Calu3 (cell line): ENCODE measurements at regions not wholly inside any gene's neighbourhood (a gene's known extent, or its start where the extent isn't known, plus 50 kb on each side); places are given as distances from the start of the nearest gene placed in this dataset.

Experiments
- BruUV-seq: library from RNA; stranded (reverse); fragments of 400-500 nt; replicated peaks from 2 replicates; lab custom pipeline; 2021; lab: Mats Ljungman, UMichigan
- CTCF ChIA-PET: fragments of 300-600 bp; sonication (Branson Sonifier 250); formaldehyde crosslinking; loops from one replicate; lab custom pipeline; 2022; ENCODE audit warnings: antibody characterized with exemption; lab: Charles Lee
- DNase-seq: peaks from one replicate; pipeline ENCODE4 v3.0.0; 2022
- H3K27ac Mint-ChIP-seq: one replicate; pipeline ENCODE4 v1.8.0; 2022; ENCODE audit warnings: mixed read lengths; ENCODE audit not compliant: unreplicated experiment
- H3K27me3 Mint-ChIP-seq: one replicate; pipeline ENCODE4 v1.8.0; 2022; ENCODE audit warnings: mixed read lengths; ENCODE audit not compliant: unreplicated experiment
- H3K36me3 Mint-ChIP-seq: one replicate; pipeline ENCODE4 v1.8.0; 2022; ENCODE audit warnings: mild to moderate bottlenecking, moderate library complexity, mixed read lengths; ENCODE audit not compliant: insufficient read depth, unreplicated experiment
- H3K4me1 Mint-ChIP-seq: one replicate; pipeline ENCODE4 v1.8.0; 2022; ENCODE audit warnings: mild to moderate bottlenecking, low read depth, mixed read lengths; ENCODE audit not compliant: unreplicated experiment
- H3K4me3 Mint-ChIP-seq: one replicate; pipeline ENCODE4 v1.8.0; 2022; ENCODE audit warnings: mild to moderate bottlenecking, low read depth, moderate library complexity, mixed read lengths; ENCODE audit not compliant: unreplicated experiment
- H3K9me3 Mint-ChIP-seq: one replicate; pipeline ENCODE4 v1.8.0; 2022; ENCODE audit warnings: low read depth, mixed read lengths; ENCODE audit not compliant: unreplicated experiment
- intact Hi-C: fragments of 100-400 bp; cut with micrococcal nuclease; formaldehyde crosslinking; loops from one replicate; pipeline ENCODE4 v1.10.0; 2022; ENCODE audit not compliant: unreplicated experiment
- TF ChIP-seq, protein P1 (sequence below): fragments of 200-600 bp; IDR thresholded peaks from one replicate; pipeline ENCODE4 v1.8.0; 2022; ENCODE audit warnings: antibody characterized with exemption; ENCODE audit not compliant: unreplicated experiment

DNA sequence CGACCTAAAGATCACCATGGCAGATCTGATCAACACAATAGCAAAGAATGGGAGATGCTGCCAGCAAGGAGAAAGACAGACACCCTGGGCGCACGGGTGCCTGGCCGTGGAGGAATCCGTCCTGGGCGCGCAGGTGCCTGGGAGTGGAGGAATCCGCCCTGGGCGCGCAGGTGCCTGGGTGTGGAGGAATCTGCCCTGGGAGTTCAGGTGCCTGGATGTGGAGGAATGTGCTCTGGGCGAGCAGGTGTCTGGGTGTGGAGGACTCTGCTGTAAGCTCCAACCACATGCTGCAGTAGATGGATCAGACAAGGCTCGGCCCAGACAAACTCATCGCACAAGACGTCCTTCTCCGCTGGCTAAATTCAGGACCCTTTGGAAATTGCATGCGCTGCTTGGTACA lies 346.3 kb upstream of the ADARB2 start:
- no peak for DNase-seq
- Mint-ChIP-seq H3K36me3 (no peaks in the 10 kb centered on the region), H3K27me3 (no peaks in the 10 kb centered on the region), H3K4me1 (no peaks in the 10 kb centered on the region), H3K27ac (no peak overlapping the region), H3K9me3 (peaks cover 22% of the 10 kb centered on the region), H3K4me3 (no peak overlapping the region)
- CTCF ChIA-PET, result no interaction called here
- TF ChIP-seq, protein P1, sequence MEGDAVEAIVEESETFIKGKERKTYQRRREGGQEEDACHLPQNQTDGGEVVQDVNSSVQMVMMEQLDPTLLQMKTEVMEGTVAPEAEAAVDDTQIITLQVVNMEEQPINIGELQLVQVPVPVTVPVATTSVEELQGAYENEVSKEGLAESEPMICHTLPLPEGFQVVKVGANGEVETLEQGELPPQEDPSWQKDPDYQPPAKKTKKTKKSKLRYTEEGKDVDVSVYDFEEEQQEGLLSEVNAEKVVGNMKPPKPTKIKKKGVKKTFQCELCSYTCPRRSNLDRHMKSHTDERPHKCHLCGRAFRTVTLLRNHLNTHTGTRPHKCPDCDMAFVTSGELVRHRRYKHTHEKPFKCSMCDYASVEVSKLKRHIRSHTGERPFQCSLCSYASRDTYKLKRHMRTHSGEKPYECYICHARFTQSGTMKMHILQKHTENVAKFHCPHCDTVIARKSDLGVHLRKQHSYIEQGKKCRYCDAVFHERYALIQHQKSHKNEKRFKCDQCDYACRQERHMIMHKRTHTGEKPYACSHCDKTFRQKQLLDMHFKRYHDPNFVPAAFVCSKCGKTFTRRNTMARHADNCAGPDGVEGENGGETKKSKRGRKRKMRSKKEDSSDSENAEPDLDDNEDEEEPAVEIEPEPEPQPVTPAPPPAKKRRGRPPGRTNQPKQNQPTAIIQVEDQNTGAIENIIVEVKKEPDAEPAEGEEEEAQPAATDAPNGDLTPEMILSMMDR, result no peak
- intact Hi-C loops, result no loop called here
- BruUV-seq, result no TSS peak

DNA sequence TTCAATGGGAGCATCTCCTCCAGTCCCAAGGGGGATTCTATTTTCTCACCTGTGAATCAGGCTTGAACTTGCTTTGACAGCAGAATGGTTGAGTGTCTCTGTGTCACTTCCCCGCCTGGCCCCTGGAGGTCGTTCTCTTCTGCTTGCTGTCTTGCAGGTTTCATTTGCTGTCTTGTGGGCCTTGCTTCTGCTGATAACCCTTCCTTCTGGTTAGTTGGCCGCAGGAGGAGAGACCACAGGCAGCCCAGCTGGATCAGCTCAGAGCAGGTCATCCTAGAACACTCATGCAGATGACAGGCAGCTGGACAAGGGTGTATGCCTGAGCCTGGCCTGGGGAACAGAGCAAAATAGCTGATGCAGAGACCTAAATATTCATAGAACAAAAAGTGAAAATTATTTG lies 344.2 kb upstream of the ADARB2 start:
- TF ChIP-seq, protein P1, result no peak
- Mint-ChIP-seq H3K27me3 (no peaks in the 10 kb centered on the region), H3K4me3 (no peak overlapping the region), H3K4me1 (no peaks in the 10 kb centered on the region), H3K27ac (no peak overlapping the region), H3K36me3 (no peaks in the 10 kb centered on the region), H3K9me3 (peaks cover 20% of the 10 kb centered on the region)
- no TSS peak for BruUV-seq
- intact Hi-C loops, result no loop called here
- no peak for DNase-seq
- CTCF ChIA-PET, result no interaction called here

DNA sequence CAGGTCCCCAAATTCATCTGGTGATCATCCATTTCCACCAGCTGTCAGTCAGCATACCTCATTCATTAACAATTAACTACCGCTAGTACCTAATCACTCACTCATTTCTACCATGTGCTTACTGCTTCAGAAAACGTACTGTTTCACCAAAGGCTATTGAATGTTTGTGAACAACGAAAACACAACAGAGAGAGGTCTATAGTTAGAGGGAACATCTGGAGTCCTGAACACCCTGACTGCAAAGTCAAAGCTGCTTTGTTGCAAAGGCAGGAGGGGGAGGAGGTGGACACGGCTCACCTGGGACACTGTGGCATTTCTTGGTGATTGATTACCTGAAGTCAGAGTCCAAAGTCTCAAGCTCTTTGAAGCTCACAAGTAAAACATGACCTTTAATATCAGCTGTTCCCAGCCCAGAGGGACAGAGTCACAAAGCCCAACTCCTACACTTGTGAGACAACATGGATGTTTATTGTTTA lies 342.3 kb upstream of the ADARB2 start:
- H3K4me1 Mint-ChIP-seq, result no peaks in the 10 kb centered on the region
- H3K27ac Mint-ChIP-seq, result no peak overlapping the region
- CTCF ChIA-PET, result no interaction called here
- no peaks in the 10 kb centered on the region for H3K27me3 Mint-ChIP-seq
- intact Hi-C loops, result no loop called here
- DNase-seq, result no peak
- TF ChIP-seq, protein P1, result no peak
- H3K4me3 Mint-ChIP-seq, result no peak overlapping the region
- no TSS peak for BruUV-seq
- H3K36me3 Mint-ChIP-seq, result no peaks in the 10 kb centered on the region
- peaks cover 9% of the 10 kb centered on the region for H3K9me3 Mint-ChIP-seq

DNA sequence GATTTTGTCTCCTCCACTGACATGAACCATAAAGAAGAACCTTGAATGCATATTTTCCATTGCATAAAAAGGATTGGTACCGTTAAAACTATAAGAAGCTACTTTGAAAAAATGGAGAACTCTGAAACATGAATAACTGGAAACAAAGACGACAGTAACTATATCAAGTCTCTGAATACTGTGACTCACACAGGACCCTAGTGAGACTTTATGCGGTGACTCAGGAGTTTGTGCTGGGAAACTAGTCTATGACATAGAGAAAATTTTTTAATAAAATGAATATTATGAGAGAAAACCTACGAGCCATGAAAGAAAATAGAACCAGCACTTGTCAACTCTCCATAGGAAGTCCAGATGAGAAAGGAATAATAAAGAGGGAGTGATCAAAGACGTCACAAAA lies 339.9 kb upstream of the ADARB2 start:
- Mint-ChIP-seq H3K4me1 (no peaks in the 10 kb centered on the region), H3K4me3 (no peak overlapping the region), H3K27ac (no peak overlapping the region), H3K9me3 (peaks cover 8% of the 10 kb centered on the region), H3K36me3 (no peaks in the 10 kb centered on the region), H3K27me3 (no peaks in the 10 kb centered on the region)
- no TSS peak for BruUV-seq
- TF ChIP-seq, protein P1, result no peak
- intact Hi-C loops, result no loop called here
- CTCF ChIA-PET, result no interaction called here
- DNase-seq, result no peak
